ENCODE measurements at regions not wholly inside any gene's neighbourhood (a gene's known extent, or its start where the extent isn't known, plus 50 kb on each side); places are given as distances from the start of the nearest gene placed in this dataset.

- no peak for ATAC-seq
- no peaks in the 10 kb centered on the region for H4K20me1 ChIP-seq (ENCODE audit: insufficient read depth)
- no peak overlapping the region for H2AFZ ChIP-seq (ENCODE audit: low read depth, low read length, poor library complexity, severe bottlenecking)
- no peak overlapping the region for H3K4me3 ChIP-seq (replicated peaks in 1 of 2; ENCODE audit: low read depth in 1 of 2, low read length in 2 of 2)
- H3K27me3 ChIP-seq (ENCODE audit: insufficient read depth, low read length), result no peaks in the 10 kb centered on the region
- H3K4me1 ChIP-seq (ENCODE audit: control insufficient read depth in 1 of 2, insufficient read depth in 2 of 2, low read length in 2 of 2), result no peaks in the 10 kb centered on the region
- TF ChIP-seq FOSL1 (IDR thresholded peaks at IDR 0.05; ENCODE audit: low read depth), result no peak
- TF ChIP-seq REST (IDR thresholded peaks at IDR 0.05; ENCODE audit: low read depth), result no peak
- TF ChIP-seq EZH2 (IDR thresholded peaks at IDR 0.05), result no peak
- TF ChIP-seq YY1 (IDR thresholded peaks at IDR 0.05; ENCODE audit: extremely low read depth, insufficient replicate concordance, low read depth, low read length), result no peak
- no peak for TF ChIP-seq ZFX (IDR thresholded peaks at IDR 0.05)
- no peak for TF ChIP-seq TCF7L2 (IDR thresholded peaks at IDR 0.05; ENCODE audit: borderline replicate concordance, extremely low read depth, insufficient read depth, insufficient read length)
- TF ChIP-seq ELF1 (IDR thresholded peaks at IDR 0.05; ENCODE audit: borderline replicate concordance, low read depth), result no peak
- no peak for TF ChIP-seq POLR2AphosphoS5 (IDR thresholded peaks at IDR 0.05; ENCODE audit: low read depth, low read length)
- no peak for TF ChIP-seq EZH2phosphoT487 (IDR thresholded peaks at IDR 0.05; ENCODE audit: borderline replicate concordance)
- TF ChIP-seq ZNF274 (IDR thresholded peaks at IDR 0.05; ENCODE audit: low read depth, low read length), result no peak
- no peak overlapping the region for H3K27ac ChIP-seq (ENCODE audit: low read depth, low read length)
- no peak for DNase-seq (ENCODE audit: low read depth, low spot score)
- H3K79me2 ChIP-seq (ENCODE audit: insufficient read depth, low read length), result no peaks in the 10 kb centered on the region
- peaks cover 0 to 4% of the 10 kb centered on the region in 2 experiments; a peak in 1 of 4 replicates for H3K9me3 ChIP-seq (ENCODE audit: control insufficient read depth in 1 of 2, insufficient read depth in 1 of 2, low read depth in 1 of 2, low read length in 2 of 2)
- ChIA-PET POLR2A (no interaction called here), RAD21 (ENCODE audit: low non-redundant PET in 1 of 2, low total read pairs in 2 of 2, uncharacterized antibody in 2 of 2, unreplicated experiment in 2 of 2) (no interaction called here), CTCF (no interaction called here)
- H3K36me3 ChIP-seq (ENCODE audit: control insufficient read depth in 1 of 2, insufficient read depth in 2 of 2, low read length in 2 of 2), result no peaks in the 10 kb centered on the region
- BruUV-seq (replicated peaks), result no TSS peak
- H3K9me2 ChIP-seq (ENCODE audit: insufficient read depth), result no peaks in the 10 kb centered on the region
- H3K9ac ChIP-seq (ENCODE audit: low read length), result no peak overlapping the region
- H3K4me2 ChIP-seq (ENCODE audit: low read length), result no peak overlapping the region
- intact Hi-C loops (cut with micrococcal nuclease), result no loop called here
These were observed 391.7 kb downstream of the WDR72 start for GRCh38 chr15:53367740-53368139.
